Lung (tissue), 11 donors: ENCODE measurements at regions not wholly inside any gene's neighbourhood (a gene's known extent, or its start where the extent isn't known, plus 50 kb on each side); places are given as distances from the start of the nearest gene placed in this dataset.

Source experiments
- ATAC-seq: fragments of 200-7000 bp; cut with Tn5 transposase; one replicate; pipeline ENCODE4 v1.9.1; 2020; ENCODE audit warnings: moderate number of reproducible peaks; ENCODE audit not compliant: insufficient read depth, low FRiP score
- DNase-seq, 3 donors: peaks; one replicate each; pipeline ENCODE4 v3.0.0-alpha.2; 2013 to 2017
- H3K27ac ChIP-seq, 2 donors: one replicate each; pipeline ENCODE4 v1.5.1; 2013; ENCODE audit warnings: mild to moderate bottlenecking in 2 of 2, moderate library complexity in 2 of 2, control low read depth in 1 of 2, inconsistent platforms in 1 of 2, low read depth in 1 of 2, low read length in 1 of 2
- H3K27me3 ChIP-seq, 3 donors: one replicate each; pipeline ENCODE4 v1.5.1; 2013; ENCODE audit warnings: low read length in 2 of 3; ENCODE audit not compliant: control insufficient read depth in 3 of 3, insufficient read depth in 3 of 3
- H3K36me3 ChIP-seq, 4 donors: one replicate each; pipeline ENCODE4 v1.5.1; 2013; ENCODE audit warnings: low read length in 4 of 4, mild to moderate bottlenecking in 1 of 4, moderate library complexity in 1 of 4; ENCODE audit not compliant: control insufficient read depth in 4 of 4, insufficient read depth in 4 of 4
- H3K4me1 ChIP-seq, 5 donors: one replicate each; pipeline ENCODE4 v1.5.1; 2013; ENCODE audit warnings: low read length in 5 of 5, mild to moderate bottlenecking in 2 of 5, moderate library complexity in 1 of 5; ENCODE audit not compliant: control insufficient read depth in 5 of 5, insufficient read depth in 5 of 5
- H3K4me3 ChIP-seq: one replicate; pipeline ENCODE4 v1.5.1; 2013; ENCODE audit warnings: mild to moderate bottlenecking, control low read depth, moderate library complexity
- H3K9ac ChIP-seq, 2 donors: one replicate each; pipeline ENCODE4 v1.5.1; 2013; ENCODE audit warnings: low read length in 2 of 2, control low read depth in 1 of 2; ENCODE audit not compliant: insufficient read depth in 1 of 2
- H3K9me3 ChIP-seq, 4 donors: one replicate each; pipeline ENCODE4 v1.5.1; 2013; ENCODE audit warnings: low read length in 3 of 4, mild to moderate bottlenecking in 1 of 4, moderate library complexity in 1 of 4; ENCODE audit not compliant: control insufficient read depth in 4 of 4, insufficient read depth in 3 of 4
- CTCF ChIP-seq: IDR thresholded peaks from 2 replicates; pipeline ENCODE4 v1.5.1; 2012; ENCODE audit warnings: mild to moderate bottlenecking; ENCODE audit errors: control extremely low read depth, extremely low read depth
- WGBS, 2 donors: extraction: QIAGEN DNeasy Blood & Tissue Kit; methylation state at CpG; one replicate each; pipeline ENCODE4 v1.1.7; 2013; 5-methylcytosine and 5-hydroxymethylcytosine counted together
- donor health status: control.
- donor health status: control.
- donor health status: Bipolar disorder and iron deficiency.
- donor health status: healthy.
- donor health status: DM: yes; HTN: yes; CAD: no.

DNA sequence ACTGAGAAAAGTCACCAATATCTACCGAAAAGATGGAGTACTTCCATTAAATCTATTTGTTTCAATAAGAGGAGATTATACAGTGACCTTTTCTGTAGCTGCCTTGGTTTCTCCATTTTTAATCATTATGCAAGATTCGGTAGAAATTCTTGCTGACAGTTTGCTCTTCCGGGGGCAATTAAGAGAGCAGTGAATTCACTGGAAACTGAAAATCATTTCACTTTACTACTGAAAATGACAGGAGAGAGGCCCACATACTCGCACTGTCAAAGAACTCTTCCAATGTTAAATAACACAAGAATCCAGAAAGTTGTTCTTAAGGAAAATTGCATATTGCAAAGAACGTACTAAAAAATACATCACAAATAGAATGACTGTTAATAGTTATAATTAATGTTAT, 699.3 kb downstream of the CBLN2 start:
- WGBS, 2 donors, result 67 to 83% methylated on average over 5 of the region's 5 CpGs
- Histone ChIP-seq H3K36me3 (no peaks in the 10 kb centered on the region), H3K9me3 (peaks cover 0 to 12% (median 1%) of the 10 kb centered on the region in 4 donors), H3K9ac (no peak overlapping the region), H3K4me3 (no peak overlapping the region), H3K4me1 (no peaks in the 10 kb centered on the region), H3K27me3 (no peaks in the 10 kb centered on the region), H3K27ac (no peak overlapping the region)
- ATAC-seq, result no peak
- DNase-seq, result no peak
- TF ChIP-seq CTCF, result no peak

GRCh38 chr18:71842666-71843065, 701.5 kb downstream of the CBLN2 start:
- Histone ChIP-seq H3K27me3 (no peaks in the 10 kb centered on the region), H3K4me3 (no peak overlapping the region), H3K9me3 (peaks cover 0 to 5% (median 0%) of the 10 kb centered on the region in 4 donors), H3K36me3 (no peaks in the 10 kb centered on the region), H3K4me1 (no peaks in the 10 kb centered on the region), H3K27ac (no peak overlapping the region), H3K9ac (no peak overlapping the region)
- whole genome bisulfite sequencing, 2 donors, result 82 to 86% methylated on average over 5 of the region's 5 CpGs
- TF ChIP-seq CTCF, result no peak
- ATAC-seq, result no peak
- DNase-seq, result no peak

GRCh38 chr18:71837547-71837946, 706.6 kb downstream of the CBLN2 start:
- DNase-seq (no peak), ATAC-seq (no peak)
- no peak overlapping the region for H3K4me3 ChIP-seq
- 69 to 84% methylated on average over 1 of the region's 1 CpG for WGBS, 2 donors
- no peaks in the 10 kb centered on the region for H3K36me3 ChIP-seq
- no peak for TF ChIP-seq CTCF
- no peaks in the 10 kb centered on the region for H3K27me3 ChIP-seq
- peaks cover 0 to 3% (median 0%) of the 10 kb centered on the region in 4 donors for H3K9me3 ChIP-seq
- no peaks in the 10 kb centered on the region for H3K4me1 ChIP-seq
- H3K9ac ChIP-seq, result no peak overlapping the region
- H3K27ac ChIP-seq, result no peak overlapping the region

DNA sequence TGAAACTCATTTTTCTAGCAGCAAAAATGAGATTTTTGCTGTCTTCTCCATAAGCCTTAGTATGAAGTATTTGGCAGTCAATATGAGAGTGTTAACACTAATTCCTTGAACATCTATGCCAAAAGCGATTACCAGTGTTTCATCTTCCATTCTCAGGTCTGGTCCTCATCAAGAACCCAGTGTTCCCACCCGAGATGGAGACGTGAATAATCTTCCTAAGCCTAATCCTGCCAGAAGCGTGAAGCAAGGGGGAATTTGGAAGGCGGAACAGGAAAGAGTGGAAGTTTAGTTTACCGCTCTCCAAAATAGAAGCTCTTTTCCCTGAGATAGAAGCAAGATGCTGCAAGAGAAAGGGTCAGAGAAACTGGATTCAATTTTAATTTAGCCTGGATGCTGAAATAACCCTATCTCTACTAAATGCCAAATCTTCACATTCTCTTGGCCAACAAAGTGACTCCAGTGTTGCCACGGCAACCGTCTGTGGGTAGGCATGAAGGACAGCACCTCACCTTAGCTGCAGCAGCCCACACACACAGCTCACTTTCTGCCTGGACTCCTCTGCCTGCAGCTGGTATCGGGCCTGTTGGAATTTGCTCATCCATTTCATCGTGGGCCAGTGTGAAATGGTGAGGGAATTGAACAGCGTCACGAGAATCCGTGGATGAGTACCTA, 711.1 kb downstream of the CBLN2 start:
- Histone ChIP-seq H3K4me3 (no peak overlapping the region), H3K9me3 (peaks cover 0 to 3% (median 0%) of the 10 kb centered on the region in 4 donors), H3K27ac (no peak overlapping the region), H3K4me1 (no peaks in the 10 kb centered on the region), H3K9ac (no peak overlapping the region), H3K36me3 (no peaks in the 10 kb centered on the region), H3K27me3 (no peaks in the 10 kb centered on the region)
- WGBS, 2 donors, result 90 to 92% methylated on average over 13 of the region's 13 CpGs
- no peak for DNase-seq
- no peak for TF ChIP-seq CTCF
- no peak for ATAC-seq
